ENCODE measurements at regions not wholly inside any gene's neighbourhood (a gene's known extent, or its start where the extent isn't known, plus 50 kb on each side); places are given as distances from the start of the nearest gene placed in this dataset.
"Not testable (repeated sequence)": the region's sequence is repeated elsewhere in the genome, so short reads cannot be mapped to it uniquely, and the experiment has no call there.

- DNase-seq (ENCODE audit: low read depth), result no peak
- in situ Hi-C loops (cut with HindIII; ENCODE audit: low pct_unique_long_range_greater_than_20kb, low sequenced_read_pairs), result no loop called here
These were observed 64.2 kb downstream of the DACT2 start for GRCh38 chr6:168255283-168255881.

GRCh38 chr6:168252267-168252666 lies 67.3 kb downstream of the DACT2 start:
- in situ Hi-C loops (cut with HindIII; ENCODE audit: low pct_unique_long_range_greater_than_20kb, low sequenced_read_pairs), result no loop called here
- no peak for DNase-seq (ENCODE audit: low read depth)

DNA sequence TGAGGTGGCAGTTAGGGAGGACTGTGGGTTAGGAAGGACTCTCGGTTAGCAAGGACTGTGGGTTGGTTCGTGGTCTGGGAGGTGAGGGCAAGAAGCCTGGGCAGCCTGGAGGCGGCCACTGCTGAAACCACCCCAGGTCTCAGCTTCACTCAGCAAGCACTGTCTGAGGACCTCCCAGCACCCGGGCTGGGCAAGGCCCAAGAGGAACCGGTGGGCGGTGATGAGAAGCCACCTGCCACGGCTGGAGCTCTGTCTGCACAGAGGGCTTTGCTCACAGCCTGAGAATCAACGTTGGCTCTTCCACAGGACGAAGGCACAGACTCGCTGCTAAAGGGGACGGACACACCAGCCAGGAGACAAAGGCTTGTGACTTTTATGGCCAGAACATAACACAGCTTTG lies 69.3 kb downstream of the DACT2 start:
- no peak for DNase-seq (ENCODE audit: low read depth)
- in situ Hi-C loops (cut with HindIII; ENCODE audit: low pct_unique_long_range_greater_than_20kb, low sequenced_read_pairs), result no loop called here

GRCh38 chr6:168249746-168250145 lies 69.8 kb downstream of the DACT2 start:
- DNase-seq (ENCODE audit: low read depth), result no peak

GRCh38 chr6:168248148-168248620 lies 71.4 kb downstream of the DACT2 start:
- DNase-seq (ENCODE audit: low read depth), result no peak
- in situ Hi-C loops (cut with HindIII; ENCODE audit: low pct_unique_long_range_greater_than_20kb, low sequenced_read_pairs), result no loop called here

More at GRCh38 chr6:168249746-168250145, 69.8 kb downstream of the DACT2 start:
- in situ Hi-C loops (cut with HindIII; ENCODE audit: low pct_unique_long_range_greater_than_20kb, low sequenced_read_pairs), result no loop called here

DNA sequence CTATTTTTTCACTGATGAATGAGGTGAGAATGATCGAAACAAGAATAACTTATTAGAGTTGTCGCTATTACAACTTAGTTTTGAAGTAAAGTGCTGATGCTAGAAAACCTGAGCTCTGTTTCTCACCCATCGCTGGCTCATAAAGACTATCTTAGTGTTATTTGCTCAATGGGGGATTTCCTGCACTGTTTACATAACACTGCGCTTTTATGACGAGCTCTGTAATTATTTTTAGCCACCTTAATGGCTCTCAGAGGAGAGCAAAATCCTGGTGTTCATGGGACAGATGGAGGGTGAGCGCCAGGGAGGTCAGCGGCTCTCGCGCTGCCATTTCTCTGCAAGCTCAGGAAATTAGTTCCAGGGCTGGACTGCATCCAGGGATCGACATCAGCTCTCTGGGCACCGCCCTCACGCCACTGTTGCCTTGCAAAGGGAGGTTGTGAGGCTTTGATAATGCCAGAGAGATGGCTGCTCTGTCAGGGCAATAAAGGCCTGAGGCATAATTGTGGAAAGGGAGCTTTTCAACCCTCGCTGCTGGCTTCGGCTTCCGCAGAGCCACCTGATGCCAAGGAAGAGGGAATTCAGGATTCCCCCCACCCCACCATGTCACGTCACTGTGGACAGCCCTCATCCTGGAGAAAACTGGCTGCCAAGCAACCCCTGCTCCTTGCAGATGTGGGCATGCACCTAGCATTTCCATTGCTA lies 72.0 kb downstream of the DACT2 start:
- in situ Hi-C loops (cut with HindIII; ENCODE audit: low pct_unique_long_range_greater_than_20kb, low sequenced_read_pairs), result no loop called here
- peak; percentile 63 for DNase-seq (ENCODE audit: low read depth)

- DNase-seq (ENCODE audit: low read depth), result no peak
- in situ Hi-C loops (cut with HindIII; ENCODE audit: low pct_unique_long_range_greater_than_20kb, low sequenced_read_pairs), result no loop called here
These were observed 74.5 kb downstream of the DACT2 start for GRCh38 chr6:168244961-168245551.

DNA sequence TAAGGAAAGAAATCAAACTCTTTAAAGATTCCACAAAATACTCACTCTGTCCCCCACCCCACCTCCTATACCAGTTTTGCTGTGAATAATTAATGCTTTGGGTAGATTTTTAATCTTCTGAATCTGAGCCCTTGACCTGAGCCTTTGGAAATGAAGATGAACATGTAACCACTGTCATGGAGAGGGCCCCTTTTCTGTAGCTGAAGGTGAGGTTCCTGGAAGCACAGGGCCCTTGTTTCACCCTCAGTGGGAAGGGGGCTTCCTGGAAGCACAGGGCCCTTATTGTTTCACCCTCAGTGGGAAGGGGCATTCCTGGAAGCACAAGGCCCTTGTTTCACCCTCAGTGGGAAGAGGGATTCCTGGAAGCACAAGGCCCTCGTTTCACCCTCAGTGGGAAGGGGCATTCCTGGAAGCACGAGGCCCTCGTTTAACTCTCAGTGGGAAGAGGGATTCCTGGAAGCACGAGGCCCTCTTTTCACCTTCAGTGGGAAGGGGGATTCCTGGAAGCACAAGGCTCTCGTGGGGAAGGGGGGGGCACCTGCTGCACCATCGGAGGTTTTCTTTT lies 75.7 kb downstream of the DACT2 start:
- in situ Hi-C loops (cut with HindIII; ENCODE audit: low pct_unique_long_range_greater_than_20kb, low sequenced_read_pairs), result no loop called here
- no peak for DNase-seq (ENCODE audit: low read depth)

- in situ Hi-C loops (cut with HindIII; ENCODE audit: low pct_unique_long_range_greater_than_20kb, low sequenced_read_pairs), result no loop called here
These were observed 76.7 kb downstream of the DACT2 start for GRCh38 chr6:168242940-168243225.

GRCh38 chr6:168242111-168242939 lies 77.3 kb downstream of the DACT2 start:
- in situ Hi-C loops (cut with HindIII; ENCODE audit: low pct_unique_long_range_greater_than_20kb, low sequenced_read_pairs), result no loop called here
- no peak for DNase-seq (ENCODE audit: low read depth)

More at GRCh38 chr6:168242940-168243225, 76.7 kb downstream of the DACT2 start:
- DNase-seq (ENCODE audit: low read depth), result no peak

DNA sequence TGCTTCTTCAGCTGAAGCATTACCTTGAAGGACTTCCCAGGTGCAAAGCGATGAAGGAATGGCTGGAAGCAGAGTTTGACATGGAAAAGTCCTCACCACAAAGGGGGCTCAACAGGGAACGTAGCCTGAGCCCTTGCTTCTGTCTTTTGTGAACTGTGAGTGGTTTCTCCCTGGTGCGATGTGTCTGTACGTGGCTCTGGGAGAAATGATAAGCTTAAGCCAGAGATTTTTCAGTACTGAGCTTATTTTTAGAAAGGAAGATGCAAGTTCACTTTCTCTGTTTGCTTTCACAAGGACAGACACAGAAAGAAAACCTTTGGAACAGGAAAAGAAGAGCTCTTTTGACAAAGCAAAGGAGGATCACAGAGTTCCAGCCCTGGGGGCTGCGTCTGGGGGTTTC lies 79.4 kb downstream of the DACT2 start:
- no peak for DNase-seq (ENCODE audit: low read depth)
- in situ Hi-C loops (cut with HindIII; ENCODE audit: low pct_unique_long_range_greater_than_20kb, low sequenced_read_pairs), result no loop called here

GRCh38 chr6:168239044-168239773 lies 80.4 kb downstream of the DACT2 start:
- in situ Hi-C loops (cut with HindIII; ENCODE audit: low pct_unique_long_range_greater_than_20kb, low sequenced_read_pairs), result no loop called here
- peak; percentile 28 for DNase-seq (ENCODE audit: low read depth)

DNA sequence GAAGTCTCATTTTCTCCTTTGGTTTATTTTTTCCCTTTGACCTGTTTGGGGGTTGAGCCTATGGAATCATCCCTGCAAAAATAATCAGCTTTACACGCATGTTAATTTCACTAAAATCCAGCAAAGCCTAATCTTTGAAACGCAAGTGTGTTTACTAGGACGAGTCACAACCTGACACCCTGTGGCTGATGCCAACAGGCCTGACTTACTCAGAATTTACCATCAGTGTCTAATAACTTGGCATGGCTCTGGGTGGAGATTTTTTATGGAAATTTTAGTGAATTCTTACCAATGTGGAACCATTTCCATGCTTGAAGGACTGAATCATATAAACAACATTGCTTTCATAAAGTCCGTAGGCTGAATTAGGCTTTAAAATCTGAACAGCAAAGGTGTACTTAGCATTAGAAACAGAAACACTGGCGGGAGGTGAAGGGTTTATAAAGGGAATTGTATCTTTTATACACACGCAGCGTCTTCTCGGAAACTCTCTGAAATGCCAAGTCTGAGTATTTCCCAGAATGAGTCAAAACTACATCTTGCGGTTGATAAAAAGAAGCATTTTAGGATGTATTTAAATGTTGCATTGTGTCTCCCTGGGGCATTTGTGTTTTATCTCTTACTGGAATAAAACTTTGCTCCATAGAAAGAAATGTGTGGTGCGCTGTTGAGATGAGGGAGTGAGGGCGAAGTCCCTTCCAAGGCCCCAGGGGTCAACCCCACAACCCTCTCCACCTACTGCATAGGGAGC lies 81.2 kb downstream of the DACT2 start:
- in situ Hi-C loops (cut with HindIII; ENCODE audit: low pct_unique_long_range_greater_than_20kb, low sequenced_read_pairs), result no loop called here
- DNase-seq (ENCODE audit: low read depth), result no peak

DNA sequence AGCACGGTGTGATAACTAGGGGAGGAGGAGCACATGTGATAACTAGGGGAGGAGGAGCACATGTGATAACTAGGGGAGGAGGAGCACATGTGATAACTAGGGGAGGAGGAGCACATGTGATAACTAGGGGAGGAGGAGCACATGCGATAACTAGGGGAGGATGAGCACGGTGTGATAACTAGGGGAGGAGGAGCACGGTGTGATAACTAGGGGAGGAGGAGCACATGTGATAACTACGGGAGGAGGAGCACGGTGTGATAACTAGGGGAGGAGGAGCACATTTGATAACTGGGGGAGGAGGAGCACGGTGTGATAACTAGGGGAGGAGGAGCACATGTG lies 85.7 kb downstream of the DACT2 start:
- in situ Hi-C loops (cut with HindIII; ENCODE audit: low pct_unique_long_range_greater_than_20kb, low sequenced_read_pairs); DNase-seq (ENCODE audit: low read depth): not testable (repeated sequence)

DNA sequence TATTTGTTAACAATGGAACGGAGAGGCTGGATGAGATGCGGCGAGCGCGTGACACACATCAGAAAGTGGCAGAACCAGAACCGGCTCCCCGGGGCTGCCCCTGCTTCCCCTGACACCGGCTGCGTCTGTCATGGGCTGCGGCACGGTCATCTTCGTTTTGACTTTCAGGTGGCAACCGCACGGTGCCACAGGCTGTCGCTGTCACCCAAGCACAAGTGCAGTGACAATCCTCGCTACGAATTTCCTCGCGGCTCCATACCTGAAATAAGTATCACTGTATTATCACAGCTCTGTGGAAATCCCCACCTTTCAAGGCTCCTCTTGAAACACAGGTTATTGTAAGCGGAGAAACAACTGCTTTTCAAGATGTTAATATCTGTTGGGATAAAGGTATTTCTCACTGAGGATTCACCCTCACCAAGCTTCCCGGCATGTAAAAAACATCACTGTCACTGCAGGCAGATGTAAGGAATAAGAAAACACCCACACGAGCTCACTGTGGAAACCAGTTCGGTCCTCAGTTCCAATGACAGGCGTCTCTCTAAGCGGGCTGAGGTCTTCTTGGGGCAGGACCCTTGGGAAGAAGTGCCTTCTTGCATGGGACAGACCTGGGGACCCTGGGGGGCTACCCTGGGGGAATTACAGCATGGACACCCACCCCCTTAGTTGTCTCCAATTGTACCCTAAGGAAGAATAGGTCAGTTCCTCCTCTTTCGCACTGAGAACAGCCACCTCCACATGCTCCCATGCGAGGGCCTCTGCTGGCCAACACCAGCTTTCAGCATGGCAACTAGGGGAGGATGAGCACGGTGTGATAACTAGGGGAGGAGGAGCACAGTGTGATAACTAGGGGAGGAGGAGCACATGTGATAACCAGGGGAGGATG lies 86.3 kb downstream of the DACT2 start:
- DNase-seq (ENCODE audit: low read depth), result peak; percentile 12
- in situ Hi-C loops (cut with HindIII; ENCODE audit: low pct_unique_long_range_greater_than_20kb, low sequenced_read_pairs), result no loop called here

GRCh38 chr6:168232528-168232927 lies 87.0 kb downstream of the DACT2 start:
- in situ Hi-C loops (cut with HindIII; ENCODE audit: low pct_unique_long_range_greater_than_20kb, low sequenced_read_pairs), result no loop called here
- no peak for DNase-seq (ENCODE audit: low read depth)

DNA sequence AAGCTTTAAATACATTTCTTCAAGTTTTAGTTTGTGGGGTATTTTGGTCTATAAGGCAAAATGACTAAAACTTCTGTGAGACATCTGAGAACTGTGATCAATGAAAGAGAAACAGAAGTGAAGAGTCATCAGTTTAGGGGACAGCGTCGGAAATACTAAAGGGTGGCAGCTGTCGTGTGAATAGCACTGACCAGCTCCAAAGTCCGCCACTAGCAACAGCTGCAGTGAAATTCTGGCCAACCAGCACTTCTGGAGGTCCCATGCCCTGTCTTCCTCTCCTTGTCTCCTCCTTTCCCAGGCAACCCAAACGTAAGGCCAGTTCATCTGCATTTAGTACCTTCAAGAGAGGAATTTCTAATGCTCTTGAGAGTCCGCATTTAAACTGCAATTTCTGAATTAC lies 87.5 kb downstream of the DACT2 start:
- in situ Hi-C loops (cut with HindIII; ENCODE audit: low pct_unique_long_range_greater_than_20kb, low sequenced_read_pairs), result no loop called here
- DNase-seq (ENCODE audit: low read depth), result no peak
